K562 (cell line): ENCODE measurements at regions not wholly inside any gene's neighbourhood (a gene's known extent, or its start where the extent isn't known, plus 50 kb on each side); places are given as distances from the start of the nearest gene placed in this dataset.

Experiments
- ATAC-seq: fragments of 200-7000 bp; cut with Tn5 transposase; 3 replicates; pipeline ENCODE4 v1.9.1; 2020; ENCODE audit warnings: moderate library complexity
- BruUV-seq: library from RNA; stranded (reverse); fragments of 400-500 nt; replicated peaks from 2 replicates; lab custom pipeline; 2021; lab: Mats Ljungman, UMichigan
- CTCF ChIA-PET: fragments of 300-600 bp; formaldehyde crosslinking; extraction: SDS; loops from one replicate; lab custom pipeline; 2021; ENCODE audit warnings: low intra/inter-chr PET ratio; lab: Yijun Ruan, JAX
- POLR2A ChIA-PET: fragments of 300-600, 350-650 bp; sonication (Branson Sonifier 250); formaldehyde crosslinking; extraction: SDS; loops from one replicate; lab custom pipeline; 2021; ENCODE audit warnings: antibody characterized with exemption, inconsistent platforms; lab: Yijun Ruan, JAX
- DNase-seq, 4 experiments: peaks; one replicate each; pipeline versions ENCODE4 v3.0.0 to v3.0.0-alpha.2; 2011 to 2018; ENCODE audit warnings: low spot score in 3 of 4, mixed read lengths in 3 of 4; ENCODE audit errors: extremely low read depth in 1 of 4
- FAIRE-seq: peaks from 2 replicates; lab custom pipeline; 2011; peaks lifted over from hg19 to GRCh38; lab: Jason Lieb, UNC
- H2AFZ ChIP-seq: 2 replicates; pipeline ENCODE4 v1.6.0; 2011; ENCODE audit warnings: low read depth, low read length, control low read depth, inconsistent platforms
- H3K27ac ChIP-seq: fragments of 200-600 bp; 3 replicates; pipeline ENCODE4 v1.8.0; 2011; ENCODE audit warnings: low read depth, mild to moderate bottlenecking, control low read depth, inconsistent platforms, low read length, moderate library complexity, mixed read lengths; ENCODE audit errors: extremely low read depth
- H3K27me3 ChIP-seq, 2 experiments: fragments of 300-600 bp in 1 of 2; 2 replicates in 1 of 2; 3 replicates in 1 of 2; pipeline versions ENCODE4 v1.6.0 to v1.8.0; 2011; ENCODE audit warnings: inconsistent platforms in 2 of 2, low read length in 2 of 2, mild to moderate bottlenecking in 1 of 2, mixed read lengths in 1 of 2, moderate library complexity in 1 of 2; ENCODE audit not compliant: control insufficient read depth in 2 of 2, insufficient read depth in 2 of 2
- H3K36me3 ChIP-seq: fragments of 300-600 bp; 3 replicates; pipeline ENCODE4 v1.8.0; 2011; ENCODE audit warnings: mild to moderate bottlenecking, low read length, inconsistent platforms; ENCODE audit not compliant: control insufficient read depth, insufficient read depth
- H3K4me1 ChIP-seq, 2 experiments: fragments of 200-600 bp in 1 of 2; replicated peaks in 1 of 2; 2 replicates in 1 of 2; 3 replicates in 1 of 2; pipeline versions ENCODE4 v1.5.1 to v1.8.0; 2011; ENCODE audit warnings: inconsistent platforms in 2 of 2, low read length in 2 of 2, mild to moderate bottlenecking in 1 of 2, mixed read lengths in 1 of 2, moderate library complexity in 1 of 2; ENCODE audit not compliant: control insufficient read depth in 2 of 2, insufficient read depth in 2 of 2
- H3K4me2 ChIP-seq: 2 replicates; pipeline ENCODE4 v1.6.1; 2011; ENCODE audit warnings: low read length, control low read depth, inconsistent platforms, mixed read lengths; ENCODE audit not compliant: insufficient read depth
- H3K4me3 ChIP-seq: fragments of 200-600 bp; sonication (generic), shearing (Covaris generic); 2 replicates; pipeline ENCODE4 v1.5.1; 2016; ENCODE audit warnings: control low read depth, inconsistent platforms
- H3K79me2 ChIP-seq: fragments of 200-600 bp; 3 replicates; pipeline ENCODE4 v1.8.0; 2011; ENCODE audit warnings: low read length, inconsistent platforms; ENCODE audit not compliant: control insufficient read depth, insufficient read depth
- H3K9ac ChIP-seq, 2 experiments: 2 replicates each; pipeline versions ENCODE4 v1.6.0 to v1.6.1; 2011; ENCODE audit warnings: low read depth in 2 of 2, low read length in 2 of 2, control low read depth in 1 of 2, inconsistent platforms in 1 of 2, mild to moderate bottlenecking in 1 of 2, mixed read lengths in 1 of 2; ENCODE audit not compliant: insufficient read depth in 1 of 2
- H3K9me1 ChIP-seq: one replicate; pipeline ENCODE4 v1.6.0; 2011; ENCODE audit warnings: inconsistent platforms, mild to moderate bottlenecking, low read length, moderate library complexity; ENCODE audit not compliant: control insufficient read depth, insufficient read depth
- H3K9me3 ChIP-seq: replicated peaks from 2 replicates; pipeline ENCODE4 v1.5.1; 2011; ENCODE audit warnings: low read depth, low read length, inconsistent platforms; ENCODE audit not compliant: control insufficient read depth, insufficient read depth
- H4K20me1 ChIP-seq: replicated peaks from 2 replicates; pipeline ENCODE4 v1.6.1; 2011; ENCODE audit warnings: low read length, inconsistent platforms, mixed read lengths; ENCODE audit not compliant: control insufficient read depth, insufficient read depth
- BMI1 ChIP-seq: fragments of 150-350 bp; IDR thresholded peaks from 2 replicates; pipeline ENCODE4 v1.6.1; 2014; ENCODE audit warnings: low read length
- CEBPB ChIP-seq: fragments of 450-650 bp; IDR thresholded peaks from 2 replicates; pipeline ENCODE4 v1.6.1; 2016; ENCODE audit warnings: missing genetic modification characterization, missing compliant biosample characterization
- HMBOX1 ChIP-seq: sonication (generic); IDR thresholded peaks from 2 replicates; pipeline ENCODE4 v1.6.1; 2016
- SMC3 ChIP-seq: conservative IDR thresholded peaks from 2 replicates; pipeline ENCODE4 v1.6.1; 2011; ENCODE audit warnings: low read depth, low read length, improper control_type of control experiment; ENCODE audit not compliant: insufficient read depth
- TRIM24 ChIP-seq, 2 experiments: fragments of 450-650 bp; IDR thresholded peaks; 2 replicates each; pipeline ENCODE4 v1.6.1; 2016
- YBX1 ChIP-seq: fragments of 450-650 bp; IDR thresholded peaks from 2 replicates; pipeline ENCODE4 v1.7.1; 2016; ENCODE audit warnings: mild to moderate bottlenecking
- ZNF175 ChIP-seq: fragments of 200-800 bp; sonication (Bioruptor generic); IDR thresholded peaks from 2 replicates; pipeline ENCODE4 v1.6.1; 2016; ENCODE audit warnings: low read depth, mild to moderate bottlenecking, missing genetic modification characterization, missing compliant biosample characterization
- ZNF282 ChIP-seq: sonication (generic); formaldehyde crosslinking; IDR thresholded peaks from 2 replicates; pipeline ENCODE4 v1.8.1; 2023; ENCODE audit warnings: missing genetic modification reagents
- ZNF57 ChIP-seq: fragments of 450-650 bp; formaldehyde crosslinking; IDR thresholded peaks from 2 replicates; pipeline ENCODE4 v1.4.0; 2020; ENCODE audit warnings: mild to moderate bottlenecking, moderate library complexity
- ZNF740 ChIP-seq, 3 experiments: fragments of 200-800 bp in 1 of 3; sonication (Bioruptor generic) in 1 of 3; sonication (generic) in 1 of 3; formaldehyde crosslinking in 1 of 3; IDR thresholded peaks; 2 replicates each; pipeline versions ENCODE4 v1.6.1 to v1.8.0; 2016 to 2022; ENCODE audit warnings: mild to moderate bottlenecking in 2 of 3, missing compliant biosample characterization in 2 of 3, missing genetic modification characterization in 2 of 3, missing genetic modification reagents in 1 of 3
- WGBS: fragments of 100-300 bp; shearing (Covaris generic); methylation state at CpG from one replicate; pipeline ENCODE4 v1.1.6; 2016; ENCODE audit warnings: low coverage, mixed read lengths; ENCODE audit not compliant: insufficient coverage; ENCODE audit errors: missing lambda C conversion rate; 5-methylcytosine and 5-hydroxymethylcytosine counted together
- in situ Hi-C: fragments of 300-500 bp; cut with MboI; formaldehyde crosslinking; loops from 4 replicates; pipeline ENCODE4 v1.15.0; 2018; ENCODE audit warnings: inconsistent platforms, mixed read lengths
- intact Hi-C: fragments of 100-400 bp; cut with micrococcal nuclease; formaldehyde crosslinking; loops from 2 replicates; pipeline ENCODE4 v1.14.2; 2022
- TF ChIP-seq, protein P1 (sequence below): sonication (generic); formaldehyde crosslinking; IDR thresholded peaks from 2 replicates; pipeline ENCODE4 v1.8.1; 2023; ENCODE audit warnings: mild to moderate bottlenecking, missing genetic modification reagents
- TF ChIP-seq, protein P2 (sequence below): fragments of 250-450 bp; sonication (Bioruptor Pico); IDR thresholded peaks from 2 replicates; pipeline ENCODE4 v1.4.0; 2020; ENCODE audit warnings: mild to moderate bottlenecking, moderate library complexity, borderline replicate concordance

GRCh38 chr20:61114493-61115175 lies 137.4 kb upstream of the CDH4 start:
- H3K4me1 ChIP-seq = no peaks in the 10 kb centered on the region
- H3K9me1 ChIP-seq = no peaks in the 10 kb centered on the region
- ChIA-PET POLR2A (no interaction called here), CTCF (no interaction called here)
- DNase-seq (no peak), FAIRE-seq (no peak), ATAC-seq (no peak)
- H3K9ac ChIP-seq = no peak overlapping the region
- intact Hi-C loops (no loop called here), in situ Hi-C loops (no loop called here)
- H3K4me2 ChIP-seq = no peak overlapping the region
- no peak overlapping the region for H3K27ac ChIP-seq
- WGBS = under 1% methylated on average over 17 of the region's 18 CpGs
- H3K36me3 ChIP-seq = no peaks in the 10 kb centered on the region
- no peaks in the 10 kb centered on the region for H4K20me1 ChIP-seq
- peaks cover 2 to 12% of the 10 kb centered on the region in 2 experiments; a peak in 2 of 5 replicates for H3K27me3 ChIP-seq
- no peak overlapping the region for H3K4me3 ChIP-seq
- H3K79me2 ChIP-seq = no peaks in the 10 kb centered on the region
- H2AFZ ChIP-seq = no peak overlapping the region
- H3K9me3 ChIP-seq = no peaks in the 10 kb centered on the region
- BruUV-seq = no TSS peak
- TF ChIP-seq CEBPB (tag) (no peak), TRIM24 (IDR thresholded peaks at IDR 0.05) (no peak), ZNF57 (CRISPR knock-in tag) (no peak), ZNF282 (CRISPR knock-in tag) (no peak), ZNF740 (CRISPR knock-in tag; IDR thresholded peaks at IDR 0.05) (no peak), ZNF740 (tag; IDR thresholded peaks at IDR 0.05) (no peak), ZNF175 (CRISPR knock-in tag) (no peak), HMBOX1 (no peak), SMC3 (no peak), YBX1 (no peak), BMI1 (no peak)
- TF ChIP-seq, protein P1, sequence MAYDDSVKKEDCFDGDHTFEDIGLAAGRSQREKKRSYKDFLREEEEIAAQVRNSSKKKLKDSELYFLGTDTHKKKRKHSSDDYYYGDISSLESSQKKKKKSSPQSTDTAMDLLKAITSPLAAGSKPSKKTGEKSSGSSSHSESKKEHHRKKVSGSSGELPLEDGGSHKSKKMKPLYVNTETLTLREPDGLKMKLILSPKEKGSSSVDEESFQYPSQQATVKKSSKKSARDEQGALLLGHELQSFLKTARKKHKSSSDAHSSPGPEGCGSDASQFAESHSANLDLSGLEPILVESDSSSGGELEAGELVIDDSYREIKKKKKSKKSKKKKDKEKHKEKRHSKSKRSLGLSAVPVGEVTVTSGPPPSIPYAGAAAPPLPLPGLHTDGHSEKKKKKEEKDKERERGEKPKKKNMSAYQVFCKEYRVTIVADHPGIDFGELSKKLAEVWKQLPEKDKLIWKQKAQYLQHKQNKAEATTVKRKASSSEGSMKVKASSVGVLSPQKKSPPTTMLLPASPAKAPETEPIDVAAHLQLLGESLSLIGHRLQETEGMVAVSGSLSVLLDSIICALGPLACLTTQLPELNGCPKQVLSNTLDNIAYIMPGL = no peak
- TF ChIP-seq, protein P2, sequence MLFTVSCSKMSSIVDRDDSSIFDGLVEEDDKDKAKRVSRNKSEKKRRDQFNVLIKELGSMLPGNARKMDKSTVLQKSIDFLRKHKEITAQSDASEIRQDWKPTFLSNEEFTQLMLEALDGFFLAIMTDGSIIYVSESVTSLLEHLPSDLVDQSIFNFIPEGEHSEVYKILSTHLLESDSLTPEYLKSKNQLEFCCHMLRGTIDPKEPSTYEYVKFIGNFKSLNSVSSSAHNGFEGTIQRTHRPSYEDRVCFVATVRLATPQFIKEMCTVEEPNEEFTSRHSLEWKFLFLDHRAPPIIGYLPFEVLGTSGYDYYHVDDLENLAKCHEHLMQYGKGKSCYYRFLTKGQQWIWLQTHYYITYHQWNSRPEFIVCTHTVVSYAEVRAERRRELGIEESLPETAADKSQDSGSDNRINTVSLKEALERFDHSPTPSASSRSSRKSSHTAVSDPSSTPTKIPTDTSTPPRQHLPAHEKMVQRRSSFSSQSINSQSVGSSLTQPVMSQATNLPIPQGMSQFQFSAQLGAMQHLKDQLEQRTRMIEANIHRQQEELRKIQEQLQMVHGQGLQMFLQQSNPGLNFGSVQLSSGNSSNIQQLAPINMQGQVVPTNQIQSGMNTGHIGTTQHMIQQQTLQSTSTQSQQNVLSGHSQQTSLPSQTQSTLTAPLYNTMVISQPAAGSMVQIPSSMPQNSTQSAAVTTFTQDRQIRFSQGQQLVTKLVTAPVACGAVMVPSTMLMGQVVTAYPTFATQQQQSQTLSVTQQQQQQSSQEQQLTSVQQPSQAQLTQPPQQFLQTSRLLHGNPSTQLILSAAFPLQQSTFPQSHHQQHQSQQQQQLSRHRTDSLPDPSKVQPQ (CRISPR knock-in tag) = no peak
